ENCODE measurements at regions not wholly inside any gene's neighbourhood (a gene's known extent, or its start where the extent isn't known, plus 50 kb on each side); places are given as distances from the start of the nearest gene placed in this dataset.

GRCh38 chr2:40803900-40804299 is 352.0 kb upstream of the SLC8A1 start:
- no peak for DNase-seq (ENCODE audit: low spot score)

GRCh38 chr2:40809156-40809555 is 357.3 kb upstream of the SLC8A1 start:
- no peak for DNase-seq (ENCODE audit: low spot score)

GRCh38 chr2:40814616-40815015 is 362.7 kb upstream of the SLC8A1 start:
- DNase-seq (ENCODE audit: low spot score): no peak

GRCh38 chr2:40820319-40820718 is 368.4 kb upstream of the SLC8A1 start:
- DNase-seq (ENCODE audit: low spot score): no peak

GRCh38 chr2:40823478-40823877 is 371.6 kb upstream of the SLC8A1 start:
- no peak for DNase-seq (ENCODE audit: low spot score)

- no peak for DNase-seq (ENCODE audit: low spot score)
Measured at GRCh38 chr2:40824278-40824677, 372.4 kb upstream of the SLC8A1 start.

GRCh38 chr2:40827392-40827791 is 375.5 kb upstream of the SLC8A1 start:
- DNase-seq (ENCODE audit: low spot score): no peak

- no peak for DNase-seq (ENCODE audit: low spot score)
Measured at GRCh38 chr2:40831321-40831873, 379.5 kb upstream of the SLC8A1 start.

GRCh38 chr2:40841856-40842255 is 390.0 kb upstream of the SLC8A1 start:
- DNase-seq (ENCODE audit: low spot score): no peak

GRCh38 chr2:40844353-40845277 is 392.7 kb upstream of the SLC8A1 start:
- no peak for DNase-seq (ENCODE audit: low spot score)

GRCh38 chr2:40851661-40852060 is 399.8 kb upstream of the SLC8A1 start:
- DNase-seq (ENCODE audit: low spot score): no peak

- DNase-seq (ENCODE audit: low spot score): no peak
Measured at GRCh38 chr2:40859617-40860016, 407.7 kb upstream of the SLC8A1 start.

GRCh38 chr2:40867829-40868228 is 415.9 kb upstream of the SLC8A1 start:
- DNase-seq (ENCODE audit: low spot score): no peak

GRCh38 chr2:40872580-40872979 is 420.7 kb upstream of the SLC8A1 start:
- DNase-seq (ENCODE audit: low spot score): no peak

GRCh38 chr2:40874380-40874779 is 422.5 kb upstream of the SLC8A1 start:
- DNase-seq (ENCODE audit: low spot score): no peak

- no peak for DNase-seq (ENCODE audit: low spot score)
Measured at GRCh38 chr2:40877734-40878288, 425.9 kb upstream of the SLC8A1 start.

- DNase-seq (ENCODE audit: low spot score): no peak
Measured at GRCh38 chr2:40879305-40879704, 427.4 kb upstream of the SLC8A1 start.

- no peak for DNase-seq (ENCODE audit: low spot score)
Measured at GRCh38 chr2:40886100-40886499, 434.2 kb upstream of the SLC8A1 start.

- no peak for DNase-seq (ENCODE audit: low spot score)
Measured at GRCh38 chr2:40886655-40887054, 434.8 kb upstream of the SLC8A1 start.

GRCh38 chr2:40896358-40896757 is 444.5 kb upstream of the SLC8A1 start:
- no peak for DNase-seq (ENCODE audit: low spot score)

GRCh38 chr2:40914666-40915065 is 462.8 kb upstream of the SLC8A1 start:
- no peak for DNase-seq (ENCODE audit: low spot score)

GRCh38 chr2:40915651-40916050 is 463.8 kb upstream of the SLC8A1 start:
- no peak for DNase-seq (ENCODE audit: low spot score)

GRCh38 chr2:40935349-40935748 is 483.5 kb upstream of the SLC8A1 start:
- DNase-seq (ENCODE audit: low spot score): no peak
